Sigmoid colon (tissue), 6 donors: ENCODE measurements at regions not wholly inside any gene's neighbourhood (a gene's known extent, or its start where the extent isn't known, plus 50 kb on each side); places are given as distances from the start of the nearest gene placed in this dataset.

ENCODE experiments used
- DNase-seq: peaks from one replicate; pipeline ENCODE4 v3.0.0-alpha.2; 2019
- H3K27ac ChIP-seq, 4 donors: fragments of 200-600 bp; sonication (generic); one replicate each; pipeline ENCODE4 v1.5.1; 2016 to 2019; ENCODE audit warnings: mild to moderate bottlenecking in 1 of 4
- H3K27me3 ChIP-seq, 3 donors: fragments of 200-600 bp; sonication (generic); one replicate each; pipeline ENCODE4 v1.5.1; 2019; ENCODE audit warnings: mild to moderate bottlenecking in 1 of 3
- H3K36me3 ChIP-seq, 4 donors: fragments of 200-600 bp; sonication (generic); one replicate each; pipeline ENCODE4 v1.5.1; 2016 to 2019
- H3K4me1 ChIP-seq, 4 donors: fragments of 200-600 bp; sonication (generic); one replicate each; pipeline ENCODE4 v1.5.1; 2017 to 2019
- H3K4me3 ChIP-seq, 4 donors: fragments of 200-600 bp; sonication (generic); one replicate each; pipeline ENCODE4 v1.5.1; 2017 to 2019; ENCODE audit warnings: mild to moderate bottlenecking in 2 of 4, moderate library complexity in 1 of 4
- H3K9me3 ChIP-seq, 4 donors: fragments of 200-600 bp in 3 of 4; sonication (generic) in 3 of 4; one replicate each; pipeline versions ENCODE4 v1.5.1 to v1.6.1; 2013 to 2019
- EP300 ChIP-seq, 4 donors: sonication (generic); formaldehyde crosslinking; IDR thresholded peaks; one replicate each; pipeline ENCODE4 v1.6.1; 2017; ENCODE audit warnings: antibody characterized with exemption in 4 of 4
- POLR2A ChIP-seq, 2 donors: fragments of 450-650 bp; IDR thresholded peaks; one replicate each; pipeline ENCODE4 v1.6.1; 2016; ENCODE audit warnings: antibody characterized with exemption in 2 of 2, mild to moderate bottlenecking in 2 of 2, moderate library complexity in 2 of 2
- POLR2AphosphoS5 ChIP-seq, 4 donors: sonication (generic); formaldehyde crosslinking; IDR thresholded peaks; one replicate each; pipeline ENCODE4 v1.6.1; 2017; ENCODE audit warnings: antibody characterized with exemption in 4 of 4
- WGBS, 2 donors: extraction: QIAGEN DNeasy Blood & Tissue Kit; methylation state at CpG; one replicate each; pipeline ENCODE4 v1.1.7; 2013; 5-methylcytosine and 5-hydroxymethylcytosine counted together
- intact Hi-C: fragments of 100-400 bp; cut with DNase I; formaldehyde crosslinking; loops from one replicate; pipeline ENCODE4 v1.15.1; 2023
- TF ChIP-seq, protein P1 (sequence below), 4 experiments: fragments of 450-650 bp in 3 of 4; fragments of 200-600 bp in 1 of 4; IDR thresholded peaks; one replicate each; pipeline ENCODE4 v1.5.1; 2016 to 2019; ENCODE audit warnings: antibody characterized with exemption in 4 of 4, mild to moderate bottlenecking in 3 of 4, moderate library complexity in 2 of 4
- donor health status: healthy with polysubstance abuse.
- donor health status: healthy.

DNA sequence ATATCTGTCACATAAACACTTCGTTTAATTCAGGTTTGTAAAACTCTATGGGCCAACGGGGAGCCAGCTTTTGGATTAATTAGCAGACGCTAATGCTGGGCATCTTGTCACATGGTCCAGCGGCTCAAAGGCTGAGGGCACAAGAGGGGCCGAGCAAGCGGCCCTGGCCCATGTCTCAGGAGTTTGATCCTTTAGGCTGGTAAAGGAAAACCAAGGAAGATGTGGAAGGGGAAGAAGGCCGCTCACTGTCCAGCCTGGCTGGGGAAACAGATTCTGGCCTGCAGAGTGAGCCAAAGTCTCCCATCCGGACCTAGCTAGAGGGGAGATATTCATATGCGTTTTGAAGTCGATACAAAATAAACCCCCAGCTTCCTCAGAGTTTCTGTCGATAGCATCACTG is 248.6 kb upstream of the SIX2 start:
- intact Hi-C loops, result no loop called here
- H3K4me1 ChIP-seq, result no peaks in the 10 kb centered on the region
- WGBS, 2 donors, result 78 to 89% methylated on average over 11 of the region's 11 CpGs
- no peak overlapping the region for H3K27ac ChIP-seq
- no peak overlapping the region for H3K4me3 ChIP-seq
- no peaks in the 10 kb centered on the region for H3K36me3 ChIP-seq
- TF ChIP-seq EP300 (IDR thresholded peaks at IDR 0.05) (no peak), POLR2AphosphoS5 (IDR thresholded peaks at IDR 0.05) (no peak), POLR2A (IDR thresholded peaks at IDR 0.05) (no peak)
- TF ChIP-seq, protein P1, sequence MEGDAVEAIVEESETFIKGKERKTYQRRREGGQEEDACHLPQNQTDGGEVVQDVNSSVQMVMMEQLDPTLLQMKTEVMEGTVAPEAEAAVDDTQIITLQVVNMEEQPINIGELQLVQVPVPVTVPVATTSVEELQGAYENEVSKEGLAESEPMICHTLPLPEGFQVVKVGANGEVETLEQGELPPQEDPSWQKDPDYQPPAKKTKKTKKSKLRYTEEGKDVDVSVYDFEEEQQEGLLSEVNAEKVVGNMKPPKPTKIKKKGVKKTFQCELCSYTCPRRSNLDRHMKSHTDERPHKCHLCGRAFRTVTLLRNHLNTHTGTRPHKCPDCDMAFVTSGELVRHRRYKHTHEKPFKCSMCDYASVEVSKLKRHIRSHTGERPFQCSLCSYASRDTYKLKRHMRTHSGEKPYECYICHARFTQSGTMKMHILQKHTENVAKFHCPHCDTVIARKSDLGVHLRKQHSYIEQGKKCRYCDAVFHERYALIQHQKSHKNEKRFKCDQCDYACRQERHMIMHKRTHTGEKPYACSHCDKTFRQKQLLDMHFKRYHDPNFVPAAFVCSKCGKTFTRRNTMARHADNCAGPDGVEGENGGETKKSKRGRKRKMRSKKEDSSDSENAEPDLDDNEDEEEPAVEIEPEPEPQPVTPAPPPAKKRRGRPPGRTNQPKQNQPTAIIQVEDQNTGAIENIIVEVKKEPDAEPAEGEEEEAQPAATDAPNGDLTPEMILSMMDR (IDR thresholded peaks at IDR 0.05), result no peak
- H3K27me3 ChIP-seq, result no peaks in the 10 kb centered on the region
- DNase-seq, result no peak
- H3K9me3 ChIP-seq, result no peaks in the 10 kb centered on the region

DNA sequence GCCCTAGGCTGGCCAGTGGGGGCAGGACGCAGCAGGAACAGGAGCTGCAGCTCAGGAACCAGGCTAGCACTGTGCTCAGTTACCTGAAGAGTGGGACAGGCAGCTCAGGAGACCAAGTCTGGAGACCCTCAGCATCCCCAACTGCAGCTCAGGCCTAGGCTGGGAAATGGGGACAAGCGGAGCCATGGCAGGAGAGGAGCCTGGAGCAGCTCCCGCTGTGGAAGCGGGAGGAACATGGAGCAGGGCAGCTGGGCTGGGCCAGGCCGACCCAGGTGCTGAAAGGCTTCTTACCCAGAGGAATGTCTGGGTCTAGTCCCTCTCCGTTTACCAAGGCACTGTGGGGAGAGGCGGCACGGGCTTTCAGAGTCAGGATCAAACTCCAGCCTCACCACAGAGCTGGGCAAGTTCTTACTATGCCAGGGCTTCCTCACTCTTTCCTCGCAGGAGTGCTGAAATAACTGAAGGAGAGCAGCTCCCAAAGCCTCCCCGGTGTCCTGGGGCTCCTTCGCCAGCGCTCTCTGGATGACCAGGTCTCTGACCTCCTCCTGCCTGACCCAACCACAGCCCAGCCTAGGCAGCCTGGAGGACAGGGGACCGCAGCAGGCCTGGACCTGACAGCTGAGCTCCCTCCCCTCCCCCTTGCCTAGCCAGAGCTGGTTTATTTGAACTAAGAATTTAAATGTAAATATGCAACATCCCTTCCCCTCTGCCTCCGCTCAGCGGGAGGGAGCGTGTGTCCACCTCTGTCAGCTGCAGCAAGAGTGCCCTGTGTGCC is 247.8 kb upstream of the SIX2 start:
- no peaks in the 10 kb centered on the region for H3K27me3 ChIP-seq
- intact Hi-C loops, result no loop called here
- no peak for TF ChIP-seq POLR2A (IDR thresholded peaks at IDR 0.05)
- TF ChIP-seq, protein P1 (IDR thresholded peaks at IDR 0.05), result no peak
- no peak for TF ChIP-seq EP300 (IDR thresholded peaks at IDR 0.05)
- no peak for TF ChIP-seq POLR2AphosphoS5 (IDR thresholded peaks at IDR 0.05)
- H3K4me1 ChIP-seq, result no peaks in the 10 kb centered on the region
- DNase-seq, result no peak
- no peak overlapping the region for H3K4me3 ChIP-seq
- H3K36me3 ChIP-seq, result no peaks in the 10 kb centered on the region
- WGBS, 2 donors, result 80 to 84% methylated on average over 16 of the region's 16 CpGs
- H3K27ac ChIP-seq, result no peak overlapping the region
- H3K9me3 ChIP-seq, result no peaks in the 10 kb centered on the region

DNA sequence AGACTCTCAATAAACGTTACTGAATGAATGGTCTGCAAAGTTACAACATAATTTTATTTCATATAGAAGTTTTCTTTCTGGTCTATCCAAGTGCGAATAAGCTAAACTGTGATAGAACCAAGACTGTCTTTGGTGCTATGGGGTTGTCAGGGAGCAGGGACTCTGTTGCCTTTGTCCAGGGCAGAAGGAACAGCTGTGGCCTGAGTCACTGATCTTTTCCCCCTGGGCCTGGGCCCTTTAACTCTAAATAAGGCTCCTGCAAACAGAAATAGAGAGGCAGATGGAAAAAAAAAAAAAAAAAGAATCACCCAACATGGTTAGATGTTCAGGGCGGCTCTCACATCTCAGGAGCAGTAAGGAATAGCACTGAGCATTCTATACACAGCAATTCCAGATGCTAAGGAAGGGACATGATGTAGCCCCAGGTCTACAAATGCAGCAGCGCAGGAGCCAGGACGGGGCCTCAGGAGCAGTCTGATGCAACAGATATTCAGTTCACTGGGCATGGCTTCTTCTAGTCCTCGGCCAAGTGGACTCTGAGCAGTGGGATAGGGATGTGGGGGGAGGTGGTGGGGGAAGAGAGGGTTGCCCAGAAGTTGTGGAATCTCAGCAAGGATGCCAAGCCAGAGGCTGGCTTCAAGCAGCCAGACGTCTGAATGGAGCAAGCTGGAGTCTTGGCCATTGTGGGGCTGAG is 247.1 kb upstream of the SIX2 start:
- TF ChIP-seq POLR2AphosphoS5 (IDR thresholded peaks at IDR 0.05) (no peak), POLR2A (IDR thresholded peaks at IDR 0.05) (no peak), EP300 (IDR thresholded peaks at IDR 0.05) (no peak)
- TF ChIP-seq, protein P1 (IDR thresholded peaks at IDR 0.05), result no peak
- no peaks in the 10 kb centered on the region for H3K9me3 ChIP-seq
- intact Hi-C loops, result no loop called here
- H3K27ac ChIP-seq, result no peak overlapping the region
- DNase-seq, result no peak
- no peak overlapping the region for H3K4me3 ChIP-seq
- 89 to 90% methylated on average over 7 of the region's 7 CpGs for WGBS, 2 donors
- no peaks in the 10 kb centered on the region for H3K27me3 ChIP-seq
- no peaks in the 10 kb centered on the region for H3K36me3 ChIP-seq
- no peaks in the 10 kb centered on the region for H3K4me1 ChIP-seq

DNA sequence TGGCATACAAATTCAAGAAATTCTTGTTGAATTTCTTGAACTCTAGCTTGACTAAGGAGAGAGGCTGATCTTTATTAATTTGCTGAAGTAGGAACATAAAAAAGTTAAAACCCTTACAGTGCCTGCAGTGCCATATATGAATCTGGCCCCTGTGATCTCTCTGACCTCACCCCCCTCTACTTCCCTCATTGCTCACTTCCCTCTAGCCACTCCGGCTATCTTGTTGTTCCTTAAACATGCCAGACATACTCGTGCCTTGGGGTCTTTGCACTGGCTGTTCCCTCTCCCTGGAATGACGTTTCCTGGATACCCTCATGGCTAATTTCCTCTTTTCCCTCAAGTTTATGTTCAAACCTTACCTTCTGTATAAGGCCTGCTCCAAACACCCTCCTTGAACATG is 246.3 kb upstream of the SIX2 start:
- no peaks in the 10 kb centered on the region for H3K9me3 ChIP-seq
- WGBS, 2 donors, result 78 to 86% methylated on average over 3 of the region's 3 CpGs
- no peak overlapping the region for H3K27ac ChIP-seq
- no peaks in the 10 kb centered on the region for H3K36me3 ChIP-seq
- TF ChIP-seq POLR2A (IDR thresholded peaks at IDR 0.05) (no peak), EP300 (IDR thresholded peaks at IDR 0.05) (no peak), POLR2AphosphoS5 (IDR thresholded peaks at IDR 0.05) (no peak)
- TF ChIP-seq, protein P1 (IDR thresholded peaks at IDR 0.05), result no peak
- no peaks in the 10 kb centered on the region for H3K4me1 ChIP-seq
- H3K27me3 ChIP-seq, result no peaks in the 10 kb centered on the region
- DNase-seq, result no peak
- intact Hi-C loops, result no loop called here
- no peak overlapping the region for H3K4me3 ChIP-seq
